ENCODE measurements at regions not wholly inside any gene's neighbourhood (a gene's known extent, or its start where the extent isn't known, plus 50 kb on each side); places are given as distances from the start of the nearest gene placed in this dataset.

GRCh38 chr5:3153906-3154305, 402.4 kb upstream of the IRX2 start (continued):
- no peak for TF ChIP-seq SIX5 (IDR thresholded peaks at IDR 0.05; ENCODE audit: low read depth, low read length)
- no peak for TF ChIP-seq CBX5 (IDR thresholded peaks at IDR 0.05; ENCODE audit: low read depth, low read length)
- no peak for TF ChIP-seq TAF7 (optimal IDR thresholded peaks at IDR 0.05; ENCODE audit: borderline replicate concordance, low read depth, low read length)
- no peak for TF ChIP-seq SP2 (IDR thresholded peaks at IDR 0.05; ENCODE audit: low read length)
- TF ChIP-seq POLR2A (IDR thresholded peaks at IDR 0.05; ENCODE audit: control extremely low read depth in 1 of 2, low read depth in 2 of 2, low read length in 2 of 2): no peak
- TF ChIP-seq KDM5A (IDR thresholded peaks at IDR 0.05; ENCODE audit: low read length): no peak
